LoVo (cell line): ENCODE measurements at regions not wholly inside any gene's neighbourhood (a gene's known extent, or its start where the extent isn't known, plus 50 kb on each side); places are given as distances from the start of the nearest gene placed in this dataset.

Experiments used
- DNase-seq: peaks from one replicate; pipeline ENCODE4 v3.0.0-alpha.2; 2016; ENCODE audit warnings: low spot score

GRCh38 chr2:128534688-128535392 is 216.2 kb upstream of the HS6ST1 start:
- no peak for DNase-seq

GRCh38 chr2:128535953-128536352 is 217.3 kb upstream of the HS6ST1 start:
- no peak for DNase-seq

- no peak for DNase-seq
Measured at GRCh38 chr2:128536925-128537620, 218.4 kb upstream of the HS6ST1 start.

DNA sequence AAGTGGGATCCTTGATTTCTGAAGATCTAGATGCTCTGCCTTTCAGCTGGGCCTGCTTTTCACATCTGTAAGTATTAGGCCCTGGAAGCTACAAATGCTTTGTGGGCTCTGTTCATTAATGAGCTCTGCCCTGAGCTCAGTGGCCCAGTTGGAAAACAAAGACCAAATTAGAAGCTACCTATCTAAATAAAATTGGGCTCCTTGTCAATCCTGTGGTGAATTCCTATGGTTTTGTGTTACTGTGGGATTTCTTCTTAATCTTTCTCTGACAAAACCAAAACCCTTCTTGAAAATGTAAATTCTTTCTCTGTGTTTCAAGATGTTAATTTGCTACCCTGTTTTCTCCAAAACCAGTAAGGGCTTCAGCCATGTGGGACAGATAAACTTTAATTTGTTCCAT is 219.0 kb upstream of the HS6ST1 start:
- no peak for DNase-seq

- no peak for DNase-seq
Measured at GRCh38 chr2:128538396-128538795, 219.7 kb upstream of the HS6ST1 start.

GRCh38 chr2:128540670-128541069 is 222.0 kb upstream of the HS6ST1 start:
- no peak for DNase-seq

- DNase-seq: no peak
Measured at GRCh38 chr2:128541448-128541847, 222.8 kb upstream of the HS6ST1 start.

DNA sequence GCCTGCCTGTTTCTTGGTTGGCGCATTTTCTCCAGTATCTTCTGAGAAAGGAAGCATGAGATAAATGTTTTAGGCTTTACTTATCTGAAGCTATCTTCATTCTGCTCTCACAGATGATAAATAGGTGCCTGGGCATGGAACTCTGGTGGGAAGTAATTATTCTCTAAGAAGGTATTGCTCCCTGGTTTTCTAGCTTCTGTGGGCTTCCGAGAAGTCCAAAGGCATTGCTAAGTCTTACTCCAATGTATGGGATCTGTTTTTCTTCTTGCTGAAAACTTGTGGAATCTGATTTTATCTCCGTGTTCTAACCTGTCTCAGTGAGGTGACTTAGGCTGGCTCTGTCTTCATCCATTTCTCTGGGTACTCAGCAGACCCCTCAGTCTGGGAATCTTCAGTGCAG is 224.4 kb upstream of the HS6ST1 start:
- no peak for DNase-seq

DNA sequence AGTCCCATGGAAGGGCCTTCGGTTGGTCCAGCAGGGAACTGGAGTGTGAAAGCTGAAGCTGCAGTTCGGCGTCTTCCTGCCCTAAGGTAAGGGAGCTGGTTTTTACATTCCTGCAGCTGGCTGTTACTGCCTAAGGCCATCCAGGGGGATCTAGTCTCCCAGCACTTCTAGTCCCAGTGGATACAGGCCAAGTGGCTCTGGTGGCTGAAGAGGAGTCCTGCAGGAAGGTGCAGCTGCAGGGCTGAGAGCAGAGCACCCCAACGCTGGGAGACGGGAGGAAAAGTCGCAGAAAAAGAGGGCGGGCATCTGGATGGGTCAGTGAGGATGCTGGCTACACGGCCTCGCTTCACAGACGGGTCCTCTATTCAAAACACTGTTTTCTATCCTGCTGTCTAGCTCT is 225.0 kb upstream of the HS6ST1 start:
- DNase-seq: no peak

GRCh38 chr2:128544321-128545037 is 225.8 kb upstream of the HS6ST1 start:
- no peak for DNase-seq

GRCh38 chr2:128545085-128545484 is 226.4 kb upstream of the HS6ST1 start:
- DNase-seq: no peak

DNA sequence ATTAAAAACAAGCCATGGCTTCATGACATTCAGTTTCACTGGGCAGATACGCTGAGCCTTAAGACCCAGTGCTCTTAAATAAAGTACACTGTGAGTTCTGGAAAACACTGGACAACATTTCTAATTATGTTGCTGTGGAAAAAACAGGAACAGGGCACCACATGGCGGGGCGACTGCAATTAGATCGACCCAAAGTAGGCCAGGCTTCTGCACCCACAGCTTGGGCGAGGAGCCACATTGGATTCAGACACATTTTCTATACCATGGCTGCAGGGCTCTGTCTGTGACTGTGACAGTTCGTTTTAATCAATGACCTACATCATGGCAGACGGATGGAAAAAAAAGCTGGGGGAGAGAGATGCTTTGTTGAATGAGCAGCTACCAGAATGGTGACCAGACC is 227.2 kb upstream of the HS6ST1 start:
- DNase-seq: no peak

- DNase-seq: no peak
Measured at GRCh38 chr2:128547667-128548066, 229.0 kb upstream of the HS6ST1 start.

DNA sequence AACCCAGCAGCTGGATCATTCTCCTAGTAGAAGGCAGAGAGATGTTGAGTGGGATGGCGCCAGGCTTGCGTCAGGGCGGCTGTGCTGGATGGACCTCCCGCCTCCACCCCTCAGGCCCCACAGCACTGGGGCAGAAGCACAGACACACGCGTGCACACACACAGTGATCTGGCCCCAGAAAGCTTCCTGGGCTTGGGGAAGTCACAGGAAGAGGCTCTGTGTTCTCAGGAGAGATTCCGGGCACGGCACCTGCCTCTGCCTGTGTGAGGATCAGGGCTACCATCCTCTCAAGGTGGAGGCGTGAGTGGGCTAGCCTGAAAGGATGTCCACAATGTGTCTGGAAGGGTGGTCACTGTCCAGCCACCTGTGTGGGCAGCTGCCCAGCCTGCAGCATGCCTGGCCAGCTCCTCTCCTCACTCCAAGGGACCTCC is 229.8 kb upstream of the HS6ST1 start:
- DNase-seq: no peak

DNA sequence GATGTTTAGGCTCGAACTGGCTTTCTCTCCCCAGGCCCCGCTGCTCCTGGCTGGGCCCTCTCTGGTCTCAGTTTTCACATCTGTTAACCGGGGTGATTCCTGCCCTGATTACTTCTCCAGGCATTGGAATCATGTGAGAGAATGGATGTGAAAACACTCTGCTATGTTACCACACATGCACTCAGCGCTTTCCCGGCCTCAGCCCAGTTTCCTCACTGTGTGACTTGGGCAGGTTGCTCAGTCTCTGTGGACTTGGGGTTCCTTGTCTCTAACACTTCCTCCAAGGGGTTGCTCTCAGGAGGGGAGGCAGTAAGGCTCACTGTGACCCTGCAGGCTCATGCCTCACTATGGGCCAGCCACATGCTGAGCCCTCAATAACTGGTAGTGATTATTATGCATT is 230.4 kb upstream of the HS6ST1 start:
- DNase-seq: no peak

GRCh38 chr2:128549646-128550260 is 231.1 kb upstream of the HS6ST1 start:
- DNase-seq: no peak

DNA sequence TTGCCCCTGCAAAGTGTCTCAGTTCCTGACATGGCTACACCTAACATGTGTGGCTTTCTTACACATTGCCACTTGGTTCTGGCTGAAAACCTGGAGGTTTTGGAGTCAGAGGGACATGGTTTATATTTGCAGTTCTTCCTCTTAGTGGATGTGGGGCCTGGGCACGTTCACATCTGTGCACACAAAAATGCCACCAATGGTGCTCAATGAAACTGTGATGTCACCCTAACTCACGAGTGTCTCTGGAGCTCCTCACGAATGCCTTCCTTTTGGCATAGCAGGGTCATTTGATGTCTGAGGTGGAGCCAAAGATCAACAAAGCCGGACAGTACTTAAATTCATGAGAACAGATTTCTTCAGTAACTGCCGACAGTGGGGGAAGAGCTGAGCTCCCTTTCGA is 231.7 kb upstream of the HS6ST1 start:
- no peak for DNase-seq

DNA sequence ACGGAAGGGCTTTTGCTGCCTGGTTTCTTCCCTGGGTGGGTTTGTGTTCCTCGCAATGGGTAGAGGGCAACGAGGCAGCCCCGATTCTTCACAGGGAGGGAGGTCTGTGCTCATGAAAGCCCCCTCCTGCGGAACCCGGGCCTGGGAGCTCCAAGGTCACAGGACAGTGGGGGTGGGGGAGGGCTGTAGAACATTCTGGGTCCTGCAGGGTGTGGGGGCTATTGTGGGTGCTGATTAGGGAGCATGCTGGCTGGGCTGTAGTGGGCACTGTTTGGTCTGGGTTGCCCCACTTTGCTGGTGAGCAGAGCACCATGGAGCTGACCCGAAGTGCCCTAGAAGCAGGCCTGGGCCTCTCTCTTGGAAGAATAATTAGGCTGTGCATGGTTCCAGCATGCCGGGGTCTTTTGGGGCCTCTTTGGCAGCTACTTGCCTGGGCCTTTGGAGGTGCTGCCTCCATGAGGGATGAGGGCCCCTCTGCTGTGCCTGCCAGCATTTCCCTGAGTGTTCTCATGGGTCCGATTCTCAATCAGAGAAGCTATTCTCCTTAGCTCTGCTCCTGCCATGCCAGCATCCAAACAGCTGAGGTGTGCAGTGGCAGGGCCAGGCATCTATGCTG is 232.2 kb upstream of the HS6ST1 start:
- DNase-seq: no peak

DNA sequence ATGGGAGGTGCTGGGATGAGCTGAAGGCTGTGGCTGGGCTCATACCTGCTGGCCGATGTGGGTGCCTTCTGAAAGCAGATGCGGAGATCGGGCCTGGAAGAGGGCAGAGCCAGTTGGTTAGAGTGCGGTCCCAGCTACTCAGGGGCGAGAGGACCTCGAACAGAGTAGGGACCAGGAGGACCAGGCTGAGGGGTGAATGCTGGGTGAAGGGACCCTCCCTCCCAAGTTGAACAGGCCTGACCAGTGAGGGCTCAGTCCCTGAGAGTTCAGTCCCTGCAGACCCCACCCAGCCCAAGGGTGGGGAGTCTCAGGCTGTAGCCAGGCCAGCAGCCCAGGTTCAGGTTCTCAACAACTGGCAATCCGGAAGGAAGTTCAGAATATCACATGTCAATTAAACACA is 232.8 kb upstream of the HS6ST1 start:
- DNase-seq: no peak

GRCh38 chr2:128552141-128552805 is 233.6 kb upstream of the HS6ST1 start:
- DNase-seq: no peak

DNA sequence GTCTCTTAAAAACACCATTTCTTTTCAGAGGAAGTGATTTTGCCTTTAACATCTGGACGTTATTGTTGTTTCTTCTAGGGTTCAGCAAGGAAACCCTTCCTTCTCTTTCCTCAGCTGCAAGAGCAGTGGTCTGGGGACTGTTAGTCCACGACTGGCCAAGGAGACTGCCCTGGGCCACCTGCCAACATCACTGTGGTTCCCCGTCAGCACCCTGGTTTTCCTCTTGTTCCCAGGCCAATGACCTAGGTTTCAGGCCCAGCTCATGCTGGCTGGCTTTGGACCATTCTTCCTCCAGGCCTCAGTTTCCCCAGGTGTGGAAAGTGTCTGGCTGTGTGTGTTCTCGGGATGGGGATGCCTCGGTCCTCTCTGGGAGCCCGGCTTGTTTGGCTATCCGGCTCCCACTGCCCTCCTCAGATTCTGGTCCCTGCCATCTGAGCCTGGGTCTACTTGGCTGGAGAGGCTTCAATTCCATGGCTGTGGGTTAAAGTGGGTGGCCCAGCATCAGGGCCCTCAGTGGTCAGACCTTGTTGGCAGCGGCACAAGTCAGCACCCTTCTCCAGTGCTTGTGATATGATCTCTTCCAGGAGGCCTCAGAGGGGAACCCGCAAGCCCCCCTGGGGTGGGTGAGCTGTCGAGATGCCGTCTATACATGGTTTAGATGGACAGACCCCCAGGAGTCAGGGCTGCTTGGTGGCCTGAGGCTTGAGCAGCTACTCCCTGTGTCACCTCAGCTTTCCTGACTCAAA is 234.3 kb upstream of the HS6ST1 start:
- no peak for DNase-seq
